Neural crest cell (in vitro differentiated cells): ENCODE measurements at regions not wholly inside any gene's neighbourhood (a gene's known extent, or its start where the extent isn't known, plus 50 kb on each side); places are given as distances from the start of the nearest gene placed in this dataset.
"Not testable (repeated sequence)": the region's sequence is repeated elsewhere in the genome, so short reads cannot be mapped to it uniquely, and the experiment has no call there.

Experiments used
- DNase-seq: peaks from one replicate; pipeline ENCODE4 v3.0.0; 2021; ENCODE audit warnings: low read depth, mixed read lengths, low spot score
- H3K27ac Mint-ChIP-seq: one replicate; pipeline ENCODE4 v1.8.0; 2021; ENCODE audit warnings: mild to moderate bottlenecking, mixed read lengths; ENCODE audit not compliant: unreplicated experiment
- H3K27me3 Mint-ChIP-seq: 2 replicates; pipeline ENCODE4 v1.8.0; 2021; ENCODE audit warnings: low read depth, mild to moderate bottlenecking, mixed read lengths
- H3K36me3 Mint-ChIP-seq: 2 replicates; pipeline ENCODE4 v1.8.0; 2021; ENCODE audit warnings: low read depth, mild to moderate bottlenecking, mixed read lengths
- H3K4me1 Mint-ChIP-seq: 2 replicates; pipeline ENCODE4 v1.8.0; 2021; ENCODE audit warnings: mixed read lengths
- H3K4me3 Mint-ChIP-seq: one replicate; pipeline ENCODE4 v1.8.0; 2021; ENCODE audit warnings: mild to moderate bottlenecking, mixed read lengths
- H3K9me3 Mint-ChIP-seq: 2 replicates; pipeline ENCODE4 v1.8.0; 2021; ENCODE audit warnings: mixed read lengths
- TF ChIP-seq, protein P1 (sequence below): fragments of 200-600 bp; sonication (generic); conservative IDR thresholded peaks from 2 replicates; pipeline ENCODE4 v1.5.0; 2021; ENCODE audit warnings: antibody characterized with exemption, mild to moderate bottlenecking

DNA sequence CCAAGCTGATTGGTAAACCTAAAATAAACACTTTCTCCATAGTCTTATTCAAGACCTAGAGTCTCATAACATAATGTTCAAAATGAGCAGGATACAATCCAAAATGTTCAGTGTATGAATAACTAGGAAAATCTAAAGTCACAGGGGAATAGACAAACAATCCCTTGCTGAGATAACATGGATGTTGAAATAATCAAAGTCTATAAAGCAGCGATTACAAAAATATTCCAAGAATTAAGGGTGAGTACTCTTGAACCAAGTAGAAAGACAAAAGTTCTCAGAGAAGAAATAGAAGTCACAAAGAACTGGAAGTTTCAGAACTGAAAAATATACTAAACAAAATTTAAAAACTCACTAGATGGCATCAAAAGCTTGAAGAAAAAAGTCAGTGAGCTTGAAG is 561.0 kb downstream of the INSC start:
- Mint-ChIP-seq H3K27me3 (no peaks in the 10 kb centered on the region), H3K4me1 (peaks cover 7% of the 10 kb centered on the region), H3K4me3 (no peak overlapping the region), H3K27ac (no peak overlapping the region), H3K9me3 (peaks cover 23% of the 10 kb centered on the region), H3K36me3 (peaks cover 24% of the 10 kb centered on the region)
- DNase-seq = no peak
- TF ChIP-seq, protein P1, sequence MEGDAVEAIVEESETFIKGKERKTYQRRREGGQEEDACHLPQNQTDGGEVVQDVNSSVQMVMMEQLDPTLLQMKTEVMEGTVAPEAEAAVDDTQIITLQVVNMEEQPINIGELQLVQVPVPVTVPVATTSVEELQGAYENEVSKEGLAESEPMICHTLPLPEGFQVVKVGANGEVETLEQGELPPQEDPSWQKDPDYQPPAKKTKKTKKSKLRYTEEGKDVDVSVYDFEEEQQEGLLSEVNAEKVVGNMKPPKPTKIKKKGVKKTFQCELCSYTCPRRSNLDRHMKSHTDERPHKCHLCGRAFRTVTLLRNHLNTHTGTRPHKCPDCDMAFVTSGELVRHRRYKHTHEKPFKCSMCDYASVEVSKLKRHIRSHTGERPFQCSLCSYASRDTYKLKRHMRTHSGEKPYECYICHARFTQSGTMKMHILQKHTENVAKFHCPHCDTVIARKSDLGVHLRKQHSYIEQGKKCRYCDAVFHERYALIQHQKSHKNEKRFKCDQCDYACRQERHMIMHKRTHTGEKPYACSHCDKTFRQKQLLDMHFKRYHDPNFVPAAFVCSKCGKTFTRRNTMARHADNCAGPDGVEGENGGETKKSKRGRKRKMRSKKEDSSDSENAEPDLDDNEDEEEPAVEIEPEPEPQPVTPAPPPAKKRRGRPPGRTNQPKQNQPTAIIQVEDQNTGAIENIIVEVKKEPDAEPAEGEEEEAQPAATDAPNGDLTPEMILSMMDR = no peak

DNA sequence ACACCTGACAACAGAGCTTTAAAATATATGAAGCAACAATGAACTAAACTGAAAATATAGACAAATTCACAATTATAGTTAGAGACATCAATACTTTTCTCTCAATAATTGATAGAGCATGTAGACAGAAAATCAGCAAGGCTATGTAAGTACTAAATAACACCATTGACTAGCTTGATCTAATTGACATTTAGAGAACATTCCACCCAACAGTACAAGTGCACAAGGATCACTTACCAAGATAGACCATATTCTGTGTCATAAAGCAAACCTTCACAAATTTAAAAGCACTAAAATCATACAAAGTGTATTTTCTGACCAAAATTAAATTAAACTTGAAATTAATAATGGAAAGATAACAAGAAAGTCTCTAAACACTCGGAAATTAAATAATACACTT is 562.5 kb downstream of the INSC start:
- Mint-ChIP-seq H3K27me3 (no peaks in the 10 kb centered on the region), H3K27ac (no peak overlapping the region), H3K4me1 (no peaks in the 10 kb centered on the region), H3K9me3 (peaks cover 23% of the 10 kb centered on the region), H3K4me3 (no peak overlapping the region), H3K36me3 (peaks cover 24% of the 10 kb centered on the region)
- TF ChIP-seq, protein P1 = no peak
- DNase-seq = no peak

DNA sequence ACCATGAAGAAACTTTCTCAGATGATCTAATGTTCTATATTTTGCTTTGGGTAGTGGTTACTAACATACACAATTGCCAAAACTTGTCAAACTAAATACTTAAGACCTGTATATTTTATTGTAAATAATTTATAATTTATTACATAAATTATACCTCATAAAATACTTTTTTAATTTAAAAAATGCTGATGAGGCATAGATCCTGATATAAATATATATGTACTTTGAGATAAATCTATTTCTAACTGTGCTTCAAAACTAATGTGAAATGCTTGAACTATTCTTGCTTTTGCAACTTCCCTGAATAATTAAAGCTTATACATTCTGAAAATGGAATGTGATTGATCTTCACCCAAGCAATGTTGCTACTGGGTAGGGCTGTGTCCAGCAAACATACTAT is 568.8 kb downstream of the INSC start:
- Mint-ChIP-seq H3K36me3 (peaks cover 11% of the 10 kb centered on the region), H3K4me1 (peaks cover 17% of the 10 kb centered on the region), H3K27ac (no peak overlapping the region), H3K4me3 (no peak overlapping the region), H3K27me3 (no peaks in the 10 kb centered on the region), H3K9me3 (peaks cover 16% of the 10 kb centered on the region)
- DNase-seq = no peak
- TF ChIP-seq, protein P1 = no peak

DNA sequence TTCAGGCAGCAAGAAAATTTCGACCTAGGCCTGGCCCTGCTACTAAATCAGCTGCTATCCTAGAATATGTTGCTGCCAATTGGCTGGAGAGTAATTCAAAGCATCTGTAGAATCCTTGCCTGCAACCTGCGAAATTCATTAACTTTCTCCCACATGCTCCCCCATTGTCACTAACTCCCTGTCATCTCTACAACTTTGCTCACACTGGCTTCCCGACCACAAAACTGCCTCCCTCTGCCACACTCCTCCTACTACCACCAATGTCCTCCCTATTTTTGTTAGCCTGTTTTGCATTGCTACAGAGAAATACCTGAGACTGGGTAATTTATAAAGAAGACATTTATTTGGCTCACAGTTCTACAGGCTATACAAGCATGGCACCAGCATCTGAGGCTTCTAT is 570.6 kb downstream of the INSC start:
- peaks cover 35% of the 10 kb centered on the region for H3K4me1 Mint-ChIP-seq
- no peaks in the 10 kb centered on the region for H3K27me3 Mint-ChIP-seq
- H3K27ac Mint-ChIP-seq = no peak overlapping the region
- peaks cover 7% of the 10 kb centered on the region for H3K36me3 Mint-ChIP-seq
- DNase-seq = no peak
- TF ChIP-seq, protein P1 = no peak
- peaks cover 12% of the 10 kb centered on the region for H3K9me3 Mint-ChIP-seq
- no peak overlapping the region for H3K4me3 Mint-ChIP-seq

DNA sequence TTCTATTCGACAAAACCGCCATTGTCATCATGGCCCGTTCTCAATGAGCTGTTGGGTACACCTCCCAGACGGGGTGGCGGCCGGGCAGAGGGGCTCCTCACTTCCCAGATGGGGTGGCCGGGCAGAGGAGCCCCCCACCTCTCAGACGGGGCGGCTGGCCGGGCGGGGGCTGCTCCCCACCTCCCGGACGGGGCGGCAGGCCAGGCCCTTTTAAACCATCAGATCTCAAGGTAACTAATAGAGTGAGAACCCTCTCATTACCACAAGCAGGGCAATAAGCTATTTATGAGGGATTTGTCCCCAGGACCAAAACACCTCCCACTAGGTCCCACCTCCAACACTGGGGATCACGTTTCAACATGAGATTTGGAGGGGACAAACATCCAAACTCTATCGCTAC is 571.5 kb downstream of the INSC start:
- not testable (repeated sequence) for DNase-seq, H3K36me3 Mint-ChIP-seq, H3K27me3 Mint-ChIP-seq, H3K27ac Mint-ChIP-seq, H3K4me3 Mint-ChIP-seq
- H3K9me3 Mint-ChIP-seq = peaks cover 10% of the 10 kb centered on the region
- H3K4me1 Mint-ChIP-seq = peaks cover 40% of the 10 kb centered on the region

DNA sequence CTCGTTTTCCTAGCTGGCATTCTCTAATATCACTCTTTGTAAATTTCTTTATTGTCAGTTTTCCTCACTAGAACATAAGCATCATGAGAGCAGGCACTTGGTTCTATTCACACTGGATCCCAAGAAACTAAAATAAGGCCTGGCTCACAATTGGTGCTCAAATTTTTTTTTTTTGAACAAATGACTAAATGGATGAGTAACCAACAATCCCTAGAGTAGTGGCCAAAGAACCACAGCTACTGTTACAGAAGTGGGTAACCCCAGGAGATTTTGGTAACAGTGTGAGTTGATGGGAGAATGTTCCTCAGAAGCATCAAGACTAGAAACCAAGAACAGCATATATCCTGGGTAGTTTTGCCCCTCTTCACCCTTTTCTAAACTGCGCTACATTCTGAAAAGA is 572.6 kb downstream of the INSC start:
- TF ChIP-seq, protein P1 = no peak
- Mint-ChIP-seq H3K4me1 (peaks cover 43% of the 10 kb centered on the region), H3K27ac (no peak overlapping the region), H3K9me3 (peaks cover 12% of the 10 kb centered on the region), H3K27me3 (no peaks in the 10 kb centered on the region), H3K4me3 (no peak overlapping the region), H3K36me3 (peaks cover 4% of the 10 kb centered on the region)
- DNase-seq = no peak
